Trophoblast cell (in vitro differentiated cells and primary cell): ENCODE measurements at regions not wholly inside any gene's neighbourhood (a gene's known extent, or its start where the extent isn't known, plus 50 kb on each side); places are given as distances from the start of the nearest gene placed in this dataset.

Source experiments
- DNase-seq, 2 donors: peaks; one replicate each; pipeline ENCODE4 v3.0.0-alpha.2; 2016
- H2AFZ ChIP-seq: 2 replicates; pipeline ENCODE4 v1.6.1; 2013; ENCODE audit warnings: low read length, moderate library complexity, mild to moderate bottlenecking; ENCODE audit not compliant: insufficient read depth, poor library complexity
- H2AK5ac ChIP-seq: 2 replicates; pipeline ENCODE4 v1.6.1; 2013; ENCODE audit warnings: mild to moderate bottlenecking, low read length
- H2BK120ac ChIP-seq: 2 replicates; pipeline ENCODE4 v1.6.1; 2013; ENCODE audit warnings: low read length, mild to moderate bottlenecking, moderate library complexity; ENCODE audit not compliant: insufficient read depth, poor library complexity
- H2BK12ac ChIP-seq: 2 replicates; pipeline ENCODE4 v1.6.1; 2013; ENCODE audit warnings: mild to moderate bottlenecking, low read length, moderate library complexity
- H2BK5ac ChIP-seq: 2 replicates; pipeline ENCODE4 v1.6.1; 2013; ENCODE audit warnings: low read length, low read depth, moderate library complexity, mild to moderate bottlenecking; ENCODE audit not compliant: poor library complexity
- H3K14ac ChIP-seq: 2 replicates; pipeline ENCODE4 v1.6.1; 2013; ENCODE audit warnings: mild to moderate bottlenecking, low read length
- H3K18ac ChIP-seq: 2 replicates; pipeline ENCODE4 v1.6.1; 2013; ENCODE audit warnings: mild to moderate bottlenecking, low read length
- H3K23ac ChIP-seq: 2 replicates; pipeline ENCODE4 v1.6.1; 2013; ENCODE audit warnings: low read length
- H3K27ac ChIP-seq: 2 replicates; pipeline ENCODE4 v1.5.1; 2013; ENCODE audit warnings: low read depth, mild to moderate bottlenecking, inconsistent platforms, low read length, moderate library complexity
- H3K27me3 ChIP-seq: 2 replicates; pipeline ENCODE4 v1.6.1; 2013; ENCODE audit warnings: inconsistent platforms, mild to moderate bottlenecking, low read length, moderate library complexity; ENCODE audit not compliant: insufficient read depth
- H3K36me3 ChIP-seq, 2 experiments: 1 replicate in 1 of 2; 2 replicates in 1 of 2; pipeline ENCODE4 v1.6.1; 2013; ENCODE audit warnings: low read length in 2 of 2, mild to moderate bottlenecking in 2 of 2, moderate library complexity in 1 of 2; ENCODE audit not compliant: insufficient read depth in 2 of 2, control insufficient read depth in 1 of 2
- H3K4ac ChIP-seq: 2 replicates; pipeline ENCODE4 v1.6.1; 2013; ENCODE audit warnings: low read depth, mild to moderate bottlenecking, low read length, moderate library complexity
- H3K4me1 ChIP-seq, 2 experiments: 1 replicate in 1 of 2; 2 replicates in 1 of 2; pipeline ENCODE4 v1.6.1; 2013; ENCODE audit warnings: low read length in 2 of 2, mild to moderate bottlenecking in 2 of 2, moderate library complexity in 1 of 2; ENCODE audit not compliant: insufficient read depth in 2 of 2, control insufficient read depth in 1 of 2
- H3K4me2 ChIP-seq: 2 replicates; pipeline ENCODE4 v1.6.1; 2013; ENCODE audit warnings: inconsistent platforms, mild to moderate bottlenecking, low read length, moderate library complexity
- H3K4me3 ChIP-seq: 2 replicates; pipeline ENCODE4 v1.5.1; 2013; ENCODE audit warnings: mild to moderate bottlenecking, low read depth, low read length, inconsistent platforms
- H3K79me1 ChIP-seq: one replicate; pipeline ENCODE4 v1.6.1; 2013; ENCODE audit warnings: low read length
- H3K79me2 ChIP-seq: 2 replicates; pipeline ENCODE4 v1.6.1; 2013; ENCODE audit warnings: low read length, mild to moderate bottlenecking; ENCODE audit not compliant: control insufficient read depth, insufficient read depth, poor library complexity
- H3K9ac ChIP-seq: 2 replicates; pipeline ENCODE4 v1.6.1; 2013; ENCODE audit warnings: mild to moderate bottlenecking, low read length
- H3K9me3 ChIP-seq: 2 replicates; pipeline ENCODE4 v1.6.1; 2013; ENCODE audit warnings: low read depth, mild to moderate bottlenecking, control low read depth, inconsistent platforms, low read length; ENCODE audit not compliant: insufficient read depth
- H4K12ac ChIP-seq: 2 replicates; pipeline ENCODE4 v1.6.1; 2013; ENCODE audit warnings: low read depth, mild to moderate bottlenecking, low read length, moderate library complexity
- H4K8ac ChIP-seq: 2 replicates; pipeline ENCODE4 v1.6.1; 2013; ENCODE audit warnings: low read depth, mild to moderate bottlenecking, low read length, moderate library complexity
- H4K91ac ChIP-seq: one replicate; pipeline ENCODE4 v1.6.1; 2013; ENCODE audit warnings: low read depth, mild to moderate bottlenecking, low read length, moderate library complexity
- WGBS: extraction: QIAGEN DNeasy Blood & Tissue Kit; methylation state at CpG from one replicate; pipeline ENCODE4 v1.1.7; 2013; ENCODE audit warnings: missing lambda C conversion rate; ENCODE audit not compliant: insufficient read length, insufficient coverage; ENCODE audit errors: extremely low coverage; 5-methylcytosine and 5-hydroxymethylcytosine counted together

- DNase-seq, result no peak
- Histone ChIP-seq H3K4me2 (no peak overlapping the region), H3K9me3 (no peaks in the 10 kb centered on the region), H2AK5ac (no peak overlapping the region), H3K79me1 (no peaks in the 10 kb centered on the region), H3K4me1 (peaks cover 0 to 1% of the 10 kb centered on the region in 2 experiments), H2BK12ac (no peak overlapping the region), H3K9ac (no peak overlapping the region), H4K91ac (no peak overlapping the region), H3K36me3 (no peaks in the 10 kb centered on the region), H3K23ac (no peak overlapping the region), H4K8ac (no peak overlapping the region), H3K27me3 (no peaks in the 10 kb centered on the region), H3K18ac (no peak overlapping the region), H2BK5ac (no peak overlapping the region), H3K79me2 (no peaks in the 10 kb centered on the region), H2AFZ (no peak overlapping the region), H3K4me3 (no peak overlapping the region), H3K14ac (no peak overlapping the region), H3K27ac (no peak overlapping the region), H2BK120ac (no peak overlapping the region), H4K12ac (no peak overlapping the region), H3K4ac (no peak overlapping the region)
- no CpG with 5 or more reads among the region's 7 CpGs for WGBS
These were observed 502.8 kb downstream of the NTRK2 start for GRCh38 chr9:85172001-85172978.

- no peak overlapping the region for H3K4ac ChIP-seq
- no peak overlapping the region for H2AFZ ChIP-seq
- no peaks in the 10 kb centered on the region for H3K27me3 ChIP-seq
- H2BK120ac ChIP-seq, result no peak overlapping the region
- H3K79me2 ChIP-seq, result no peaks in the 10 kb centered on the region
- no peak overlapping the region for H3K9ac ChIP-seq
- no peak overlapping the region for H2BK5ac ChIP-seq
- H2BK12ac ChIP-seq, result no peak overlapping the region
- peaks cover 0 to 3% of the 10 kb centered on the region in 2 experiments for H3K4me1 ChIP-seq
- H3K14ac ChIP-seq, result no peak overlapping the region
- H4K91ac ChIP-seq, result no peak overlapping the region
- no peaks in the 10 kb centered on the region for H3K9me3 ChIP-seq
- no peak overlapping the region for H3K23ac ChIP-seq
- H3K4me3 ChIP-seq, result no peak overlapping the region
- H4K8ac ChIP-seq, result no peak overlapping the region
- H3K18ac ChIP-seq, result no peak overlapping the region
- no peak overlapping the region for H4K12ac ChIP-seq
- H3K36me3 ChIP-seq, result no peaks in the 10 kb centered on the region
- H2AK5ac ChIP-seq, result no peak overlapping the region
- no peak for DNase-seq
- no peaks in the 10 kb centered on the region for H3K79me1 ChIP-seq
- H3K4me2 ChIP-seq, result no peak overlapping the region
- no peak overlapping the region for H3K27ac ChIP-seq
These were observed 501.6 kb downstream of the NTRK2 start for GRCh38 chr9:85171163-85171562.

DNA sequence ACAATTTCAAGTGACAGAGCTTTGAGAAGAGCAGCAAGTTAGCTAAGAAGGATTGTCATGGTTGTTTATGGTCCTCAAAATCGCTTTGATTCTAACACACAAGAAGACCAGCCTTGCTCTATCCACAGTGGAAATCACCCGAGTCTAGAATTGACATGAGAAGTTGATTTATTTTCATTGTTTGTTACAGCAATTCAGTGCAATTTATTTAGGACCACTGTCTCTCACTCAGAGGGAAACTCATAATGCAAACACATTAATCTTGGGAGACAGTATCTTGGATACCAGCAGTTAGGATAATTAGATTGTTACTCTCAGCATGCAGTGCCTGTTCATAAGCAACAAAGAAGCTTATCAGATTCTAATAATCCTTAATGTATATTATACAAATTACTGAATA, 498.9 kb downstream of the NTRK2 start:
- no peak for DNase-seq
- no peak overlapping the region for H3K4ac ChIP-seq
- H2AFZ ChIP-seq, result no peak overlapping the region
- no CpG with 5 or more reads among the region's 2 CpGs for WGBS
- H2BK12ac ChIP-seq, result no peak overlapping the region
- no peak overlapping the region for H2BK5ac ChIP-seq
- no peaks in the 10 kb centered on the region for H3K79me2 ChIP-seq
- H3K9me3 ChIP-seq, result no peaks in the 10 kb centered on the region
- no peak overlapping the region for H2AK5ac ChIP-seq
- H4K91ac ChIP-seq, result no peak overlapping the region
- no peak overlapping the region for H4K8ac ChIP-seq
- H2BK120ac ChIP-seq, result no peak overlapping the region
- H3K27ac ChIP-seq, result no peak overlapping the region
- no peaks in the 10 kb centered on the region for H3K36me3 ChIP-seq
- H3K23ac ChIP-seq, result no peak overlapping the region
- H4K12ac ChIP-seq, result no peak overlapping the region
- no peak overlapping the region for H3K18ac ChIP-seq
- H3K4me3 ChIP-seq, result no peak overlapping the region
- no peak overlapping the region for H3K4me2 ChIP-seq
- no peaks in the 10 kb centered on the region for H3K79me1 ChIP-seq
- H3K9ac ChIP-seq, result no peak overlapping the region
- no peak overlapping the region for H3K14ac ChIP-seq
- peaks cover 0 to 3% of the 10 kb centered on the region in 2 experiments for H3K4me1 ChIP-seq
- no peaks in the 10 kb centered on the region for H3K27me3 ChIP-seq

DNA sequence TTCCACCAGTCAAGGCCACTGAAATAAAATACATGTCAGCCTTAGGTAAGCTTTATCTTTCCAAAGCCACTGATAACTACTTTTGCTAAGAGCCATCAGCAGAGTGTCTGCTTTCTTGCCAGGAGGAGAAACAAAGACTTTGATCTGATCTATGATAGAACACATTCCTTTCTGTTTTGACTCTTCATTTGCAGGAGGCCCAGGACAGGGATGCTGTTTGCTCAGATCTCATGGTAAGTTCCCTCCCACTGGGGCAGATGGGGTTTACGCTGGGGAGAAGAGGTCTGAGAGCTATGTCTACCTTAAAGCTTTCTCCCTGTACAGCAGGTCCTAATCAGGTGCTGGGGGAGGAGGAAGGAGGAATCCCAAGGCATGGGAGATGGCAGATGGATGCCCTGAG, 497.6 kb downstream of the NTRK2 start:
- no peak overlapping the region for H3K4me2 ChIP-seq
- H3K4me3 ChIP-seq, result no peak overlapping the region
- no peak overlapping the region for H3K23ac ChIP-seq
- H2AFZ ChIP-seq, result no peak overlapping the region
- H3K27me3 ChIP-seq, result no peaks in the 10 kb centered on the region
- no peak overlapping the region for H4K12ac ChIP-seq
- no peak overlapping the region for H2BK5ac ChIP-seq
- H2BK12ac ChIP-seq, result no peak overlapping the region
- no peak for DNase-seq
- H2AK5ac ChIP-seq, result no peak overlapping the region
- H3K4ac ChIP-seq, result no peak overlapping the region
- H3K4me1 ChIP-seq, result peaks cover 0 to 3% of the 10 kb centered on the region in 2 experiments
- no peaks in the 10 kb centered on the region for H3K36me3 ChIP-seq
- H4K91ac ChIP-seq, result no peak overlapping the region
- no peak overlapping the region for H3K9ac ChIP-seq
- no peaks in the 10 kb centered on the region for H3K79me1 ChIP-seq
- H3K27ac ChIP-seq, result no peak overlapping the region
- H2BK120ac ChIP-seq, result no peak overlapping the region
- H3K79me2 ChIP-seq, result no peaks in the 10 kb centered on the region
- no peaks in the 10 kb centered on the region for H3K9me3 ChIP-seq
- no peak overlapping the region for H3K18ac ChIP-seq
- H4K8ac ChIP-seq, result no peak overlapping the region
- WGBS, result no CpG with 5 or more reads among the region's 1 CpG
- no peak overlapping the region for H3K14ac ChIP-seq
